A673 (cell line): ENCODE measurements at regions not wholly inside any gene's neighbourhood (a gene's known extent, or its start where the extent isn't known, plus 50 kb on each side); places are given as distances from the start of the nearest gene placed in this dataset.

Experiments
- BruUV-seq: library from RNA; stranded (reverse); fragments of 400-500 nt; replicated peaks from 2 replicates; lab custom pipeline; 2021; lab: Mats Ljungman, UMichigan
- CTCF ChIA-PET: fragments of 300-600 bp; sonication (Branson Sonifier 250); formaldehyde crosslinking; loops from one replicate; lab custom pipeline; 2022; ENCODE audit warnings: antibody characterized with exemption; lab: Charles Lee
- POLR2A ChIA-PET: fragments of 300-600 bp; sonication (Branson Sonifier 250); formaldehyde crosslinking; loops from one replicate; lab custom pipeline; 2022; ENCODE audit warnings: antibody characterized with exemption; ENCODE audit not compliant: low non-redundant PET; lab: Charles Lee
- DNase-seq: peaks from one replicate; pipeline ENCODE4 v3.0.0-alpha.2; 2015; ENCODE audit warnings: low spot score
- H3K27ac ChIP-seq: fragments of 200-600 bp; sonication (generic); 2 replicates; pipeline ENCODE4 v1.5.1; 2016; ENCODE audit warnings: mixed run types, low read depth, mild to moderate bottlenecking, mixed read lengths, antibody characterized with exemption, low read length; ENCODE audit not compliant: poor library complexity, severe bottlenecking
- H3K27me3 ChIP-seq: fragments of 200-600 bp; sonication (generic); replicated peaks from 2 replicates; pipeline ENCODE4 v1.6.1; 2017; ENCODE audit warnings: mixed run types, low read depth, mild to moderate bottlenecking, mixed read lengths, antibody characterized with exemption, low read length; ENCODE audit not compliant: insufficient read depth, poor library complexity
- H3K36me3 ChIP-seq: fragments of 200-600 bp; sonication (generic); 2 replicates; pipeline ENCODE4 v1.6.1; 2016; ENCODE audit warnings: mixed run types, mild to moderate bottlenecking, mixed read lengths, antibody characterized with exemption, low read length; ENCODE audit not compliant: insufficient read depth, poor library complexity, severe bottlenecking
- H3K4me1 ChIP-seq: fragments of 200-600 bp; sonication (generic); 2 replicates; pipeline ENCODE4 v1.6.1; 2017; ENCODE audit warnings: mixed run types, mild to moderate bottlenecking, mixed read lengths, antibody characterized with exemption, low read length; ENCODE audit not compliant: insufficient read depth, poor library complexity, severe bottlenecking
- H3K4me3 ChIP-seq: fragments of 200-600 bp; sonication (generic); 2 replicates; pipeline ENCODE4 v1.5.1; 2016; ENCODE audit warnings: low read depth, mixed run types, mild to moderate bottlenecking, mixed read lengths, low read length; ENCODE audit not compliant: poor library complexity, severe bottlenecking
- H3K9me3 ChIP-seq: fragments of 200-600 bp; sonication (generic); 2 replicates; pipeline ENCODE4 v1.6.1; 2016; ENCODE audit warnings: mixed run types, low read depth, mild to moderate bottlenecking, mixed read lengths, antibody characterized with exemption, low read length; ENCODE audit not compliant: poor library complexity, severe bottlenecking
- EZH2 ChIP-seq: fragments of 200-600 bp; sonication (generic); IDR thresholded peaks from 2 replicates; pipeline ENCODE4 v1.6.1; 2017; ENCODE audit warnings: borderline replicate concordance, low read depth, mild to moderate bottlenecking, mixed read lengths, antibody characterized with exemption, low read length; ENCODE audit not compliant: poor library complexity, severe bottlenecking
- intact Hi-C: fragments of 100-400 bp; cut with micrococcal nuclease; formaldehyde crosslinking; loops from one replicate; pipeline ENCODE4 v1.10.0; 2022; ENCODE audit not compliant: unreplicated experiment
- TF ChIP-seq, protein P1 (sequence below): fragments of 300-800, 200-600 bp; sonication (generic); conservative IDR thresholded peaks from 2 replicates; pipeline ENCODE4 v1.5.1; 2017; ENCODE audit warnings: low read depth, mild to moderate bottlenecking, antibody characterized with exemption, low read length, moderate library complexity, mixed read lengths

DNA sequence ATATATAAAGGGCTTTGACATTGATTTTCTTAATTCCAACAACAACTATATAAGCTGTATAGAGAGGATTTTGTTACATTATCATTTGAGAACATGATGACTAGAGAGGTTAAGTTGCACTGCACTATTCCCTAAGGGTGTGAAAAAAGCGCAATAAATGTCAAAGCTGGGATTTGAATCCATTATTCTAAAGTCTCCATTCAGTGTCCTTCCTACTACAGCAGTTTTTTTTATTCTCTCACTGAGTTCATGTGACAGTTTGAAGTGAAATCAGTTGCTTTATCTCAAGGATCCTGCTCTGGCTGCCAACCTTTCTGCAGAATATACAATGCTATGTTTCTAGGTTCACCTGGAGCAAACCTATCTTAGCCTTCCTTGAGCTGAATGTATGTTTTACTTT, 177.5 kb downstream of the ANKRD50 start:
- POLR2A ChIA-PET: no interaction called here
- Histone ChIP-seq H3K27ac (no peak overlapping the region), H3K4me3 (no peak overlapping the region), H3K4me1 (peaks cover 26% of the 10 kb centered on the region), H3K9me3 (no peaks in the 10 kb centered on the region), H3K27me3 (no peaks in the 10 kb centered on the region), H3K36me3 (no peaks in the 10 kb centered on the region)
- peak; percentile 17 for DNase-seq
- intact Hi-C loops: no loop called here
- CTCF ChIA-PET: no interaction called here
- TF ChIP-seq, protein P1, sequence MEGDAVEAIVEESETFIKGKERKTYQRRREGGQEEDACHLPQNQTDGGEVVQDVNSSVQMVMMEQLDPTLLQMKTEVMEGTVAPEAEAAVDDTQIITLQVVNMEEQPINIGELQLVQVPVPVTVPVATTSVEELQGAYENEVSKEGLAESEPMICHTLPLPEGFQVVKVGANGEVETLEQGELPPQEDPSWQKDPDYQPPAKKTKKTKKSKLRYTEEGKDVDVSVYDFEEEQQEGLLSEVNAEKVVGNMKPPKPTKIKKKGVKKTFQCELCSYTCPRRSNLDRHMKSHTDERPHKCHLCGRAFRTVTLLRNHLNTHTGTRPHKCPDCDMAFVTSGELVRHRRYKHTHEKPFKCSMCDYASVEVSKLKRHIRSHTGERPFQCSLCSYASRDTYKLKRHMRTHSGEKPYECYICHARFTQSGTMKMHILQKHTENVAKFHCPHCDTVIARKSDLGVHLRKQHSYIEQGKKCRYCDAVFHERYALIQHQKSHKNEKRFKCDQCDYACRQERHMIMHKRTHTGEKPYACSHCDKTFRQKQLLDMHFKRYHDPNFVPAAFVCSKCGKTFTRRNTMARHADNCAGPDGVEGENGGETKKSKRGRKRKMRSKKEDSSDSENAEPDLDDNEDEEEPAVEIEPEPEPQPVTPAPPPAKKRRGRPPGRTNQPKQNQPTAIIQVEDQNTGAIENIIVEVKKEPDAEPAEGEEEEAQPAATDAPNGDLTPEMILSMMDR: no peak
- TF ChIP-seq EZH2: no peak
- BruUV-seq: no TSS peak

DNA sequence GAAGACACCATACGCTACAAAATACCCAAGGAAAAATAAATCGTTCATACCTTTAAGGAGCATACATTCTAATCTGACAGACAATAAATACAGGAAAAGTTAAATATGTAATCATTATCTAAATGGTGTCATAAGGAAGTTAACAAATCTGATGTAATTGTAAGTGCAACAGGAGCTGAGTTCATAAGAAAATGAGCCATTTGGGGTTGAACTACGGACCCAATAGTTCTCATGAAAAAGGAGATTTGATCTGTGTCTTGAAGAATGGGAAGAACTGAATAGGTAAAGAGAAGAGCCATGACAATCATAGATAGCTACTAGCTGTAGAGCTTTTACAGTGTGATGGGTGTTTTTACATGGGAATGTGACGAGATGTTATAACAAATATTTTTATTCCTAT, 175.6 kb downstream of the ANKRD50 start:
- BruUV-seq: no TSS peak
- peaks cover 26% of the 10 kb centered on the region for H3K4me1 ChIP-seq
- ChIA-PET CTCF (interaction anchor here (0.6 kb wide), 1 partner anchor 147 kb away, joined by 4 read pairs; no protein-coding TSS in a partner anchor), POLR2A (no interaction called here)
- intact Hi-C loops: no loop called here
- no peaks in the 10 kb centered on the region for H3K36me3 ChIP-seq
- TF ChIP-seq, protein P1: no peak
- no peak for TF ChIP-seq EZH2
- H3K4me3 ChIP-seq: no peak overlapping the region
- no peaks in the 10 kb centered on the region for H3K9me3 ChIP-seq
- H3K27me3 ChIP-seq: no peaks in the 10 kb centered on the region
- no peak overlapping the region for H3K27ac ChIP-seq
- DNase-seq: no peak

DNA sequence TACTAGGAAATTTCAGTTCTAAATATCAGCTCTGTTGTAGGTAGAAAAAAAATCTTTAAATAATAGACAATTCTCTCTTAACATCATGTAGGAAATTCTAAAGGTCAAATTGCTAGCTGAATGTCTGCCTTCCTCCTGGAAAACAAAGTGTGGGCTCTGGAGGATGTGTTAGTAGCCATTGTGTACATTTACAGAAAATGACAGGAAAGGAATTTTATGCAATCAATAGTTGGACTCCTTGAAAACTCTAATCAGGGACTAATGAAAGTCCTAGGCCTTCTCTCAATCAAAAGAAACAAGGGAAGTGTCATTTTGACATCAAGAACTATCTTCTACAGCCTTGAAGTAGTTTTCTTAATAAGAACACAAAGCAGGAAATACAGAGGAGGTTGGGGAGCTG, 174.6 kb downstream of the ANKRD50 start:
- Histone ChIP-seq H3K9me3 (no peaks in the 10 kb centered on the region), H3K36me3 (no peaks in the 10 kb centered on the region), H3K27me3 (no peaks in the 10 kb centered on the region), H3K4me3 (no peak overlapping the region), H3K27ac (no peak overlapping the region), H3K4me1 (peaks cover 26% of the 10 kb centered on the region)
- no peak for DNase-seq
- no peak for TF ChIP-seq EZH2
- TF ChIP-seq, protein P1: no peak
- POLR2A ChIA-PET: no interaction called here
- CTCF ChIA-PET: no interaction called here
- BruUV-seq: no TSS peak
- intact Hi-C loops: no loop called here
